Keratinocyte (primary cell): ENCODE measurements at regions not wholly inside any gene's neighbourhood (a gene's known extent, or its start where the extent isn't known, plus 50 kb on each side); places are given as distances from the start of the nearest gene placed in this dataset.

Experiments used
- DNase-seq: peaks from one replicate; pipeline ENCODE4 v3.0.0-alpha.2; 2011; ENCODE audit warnings: low read depth, missing footprints, low spot score
- FAIRE-seq: peaks from 2 replicates; lab custom pipeline; 2011; peaks lifted over from hg19 to GRCh38; lab: Jason Lieb, UNC
- H2AFZ ChIP-seq: 2 replicates; pipeline ENCODE4 v1.6.0; 2012; ENCODE audit warnings: low read length, control low read depth, inconsistent platforms; ENCODE audit not compliant: control insufficient read depth
- H3K27ac ChIP-seq: 2 replicates; pipeline ENCODE4 v1.5.1; 2011; ENCODE audit warnings: low read length; ENCODE audit not compliant: control insufficient read depth, insufficient read depth
- H3K27me3 ChIP-seq: 3 replicates; pipeline ENCODE4 v1.6.0; 2011; ENCODE audit warnings: low read length; ENCODE audit not compliant: control insufficient read depth, insufficient read depth; ENCODE audit errors: extremely low read depth
- H3K36me3 ChIP-seq, 2 experiments: 2 replicates in 1 of 2; 3 replicates in 1 of 2; pipeline ENCODE4 v1.5.1; 2011; ENCODE audit warnings: low read length in 2 of 2, mild to moderate bottlenecking in 1 of 2; ENCODE audit not compliant: control insufficient read depth in 2 of 2, insufficient read depth in 2 of 2; ENCODE audit errors: extremely low read depth in 1 of 2
- H3K4me1 ChIP-seq: 3 replicates; pipeline ENCODE4 v1.5.1; 2011; ENCODE audit warnings: low read length; ENCODE audit not compliant: control insufficient read depth, insufficient read depth; ENCODE audit errors: extremely low read depth
- H3K4me2 ChIP-seq: 3 replicates; pipeline ENCODE4 v1.6.0; 2011; ENCODE audit warnings: low read depth, low read length; ENCODE audit not compliant: control insufficient read depth, insufficient read depth; ENCODE audit errors: extremely low read depth
- H3K4me3 ChIP-seq, 3 experiments: fragments of 200-600 bp in 1 of 3; sonication (generic) in 1 of 3; 2 replicates in 2 of 3; 3 replicates in 1 of 3; pipeline ENCODE4 v1.5.1; 2011 to 2016; ENCODE audit warnings: low read length in 3 of 3, mild to moderate bottlenecking in 3 of 3, control low read depth in 2 of 3, inconsistent platforms in 1 of 3, low read depth in 1 of 3, mixed read lengths in 1 of 3, mixed run types in 1 of 3, moderate library complexity in 1 of 3; ENCODE audit not compliant: control insufficient read depth in 2 of 3, insufficient read depth in 2 of 3; ENCODE audit errors: extremely low read depth in 1 of 3
- H3K79me2 ChIP-seq: 2 replicates; pipeline ENCODE4 v1.6.0; 2012; ENCODE audit warnings: low read length; ENCODE audit not compliant: control insufficient read depth, insufficient read depth
- H3K9ac ChIP-seq: 3 replicates; pipeline ENCODE4 v1.6.0; 2011; ENCODE audit warnings: low read length; ENCODE audit not compliant: control insufficient read depth, insufficient read depth; ENCODE audit errors: extremely low read depth
- H3K9me1 ChIP-seq: 3 replicates; pipeline ENCODE4 v1.6.0; 2011; ENCODE audit warnings: low read length; ENCODE audit not compliant: control insufficient read depth, insufficient read depth; ENCODE audit errors: extremely low read depth
- H3K9me3 ChIP-seq: 2 replicates; pipeline ENCODE4 v1.5.1; 2012; ENCODE audit warnings: low read depth, low read length; ENCODE audit not compliant: control insufficient read depth
- H4K20me1 ChIP-seq: 3 replicates; pipeline ENCODE4 v1.6.0; 2011; ENCODE audit warnings: low read length; ENCODE audit not compliant: control insufficient read depth, insufficient read depth; ENCODE audit errors: extremely low read depth
- CTCF ChIP-seq, 3 experiments: IDR thresholded peaks in 1 of 3; conservative IDR thresholded peaks in 1 of 3; optimal IDR thresholded peaks in 1 of 3; 2 replicates in 2 of 3; 3 replicates in 1 of 3; pipeline versions ENCODE3 to v1.5.1; 2011; ENCODE audit warnings: low read length in 3 of 3, mild to moderate bottlenecking in 3 of 3, moderate library complexity in 2 of 3, control low read depth in 1 of 3, inconsistent platforms in 1 of 3; ENCODE audit not compliant: insufficient read depth in 2 of 3; ENCODE audit errors: extremely low read depth in 1 of 3
- EZH2 ChIP-seq: IDR thresholded peaks from one replicate; pipeline ENCODE4 v1.6.1; 2012; ENCODE audit warnings: inconsistent platforms, mild to moderate bottlenecking, low read length, moderate library complexity
- dilution Hi-C: fragments of 300-500 bp; cut with MboI; formaldehyde crosslinking; loops from one replicate; pipeline ENCODE4 v1.7.0; 2020; ENCODE audit warnings: low sequenced_read_pairs; ENCODE audit not compliant: extremely low pct_ligation_motif_present

GRCh38 chr10:29918623-29919400 is 140.6 kb downstream of the JCAD start:
- Histone ChIP-seq H4K20me1 (no peaks in the 10 kb centered on the region), H3K27me3 (peaks cover 4% of the 10 kb centered on the region), H3K9me1 (no peaks in the 10 kb centered on the region), H3K4me3 (no peak overlapping the region), H3K36me3 (no peaks in the 10 kb centered on the region), H2AFZ (no peak overlapping the region), H3K27ac (no peak overlapping the region), H3K4me1 (peaks cover 12% of the 10 kb centered on the region), H3K4me2 (no peak overlapping the region), H3K9me3 (no peaks in the 10 kb centered on the region), H3K9ac (no peak overlapping the region), H3K79me2 (no peaks in the 10 kb centered on the region)
- no peak for FAIRE-seq
- TF ChIP-seq EZH2 (no peak), CTCF (optimal IDR thresholded peaks at IDR 0.05 in 1 of 3, IDR thresholded peaks at IDR 0.05 in 1 of 3, conservative IDR thresholded peaks at IDR 0.05 in 1 of 3; ENCODE audit: extremely low read depth in 1 of 3, insufficient read depth in 2 of 3, low read length in 3 of 3) (no peak)
- DNase-seq, result no peak
- dilution Hi-C loops, result no loop called here

- no peak overlapping the region for H3K27ac ChIP-seq
- no peaks in the 10 kb centered on the region for H3K9me3 ChIP-seq
- H3K4me2 ChIP-seq, result no peak overlapping the region
- no peak overlapping the region for H3K9ac ChIP-seq
- H3K4me3 ChIP-seq, result no peak overlapping the region
- H3K79me2 ChIP-seq, result no peaks in the 10 kb centered on the region
- no peaks in the 10 kb centered on the region for H4K20me1 ChIP-seq
- no peak overlapping the region for H2AFZ ChIP-seq
- dilution Hi-C loops, result no loop called here
- FAIRE-seq, result no peak
- peaks cover 12% of the 10 kb centered on the region for H3K4me1 ChIP-seq
- DNase-seq, result no peak
- H3K27me3 ChIP-seq, result peaks cover 4% of the 10 kb centered on the region
- H3K36me3 ChIP-seq, result no peaks in the 10 kb centered on the region
- no peak for TF ChIP-seq EZH2
- TF ChIP-seq CTCF (optimal IDR thresholded peaks at IDR 0.05 in 1 of 3, IDR thresholded peaks at IDR 0.05 in 1 of 3, conservative IDR thresholded peaks at IDR 0.05 in 1 of 3; ENCODE audit: extremely low read depth in 1 of 3, insufficient read depth in 2 of 3, low read length in 3 of 3), result no peak
- no peaks in the 10 kb centered on the region for H3K9me1 ChIP-seq
Measured at GRCh38 chr10:29917311-29917710, 142.1 kb downstream of the JCAD start.
